Hematopoietic multipotent progenitor cell treated with erythropoietin and hydrocortisone succinate and interleukin-3 and kit ligand, for 4 days (in vitro differentiated cells): ENCODE measurements at regions not wholly inside any gene's neighbourhood (a gene's known extent, or its start where the extent isn't known, plus 50 kb on each side); places are given as distances from the start of the nearest gene placed in this dataset.
"Not testable (repeated sequence)": the region's sequence is repeated elsewhere in the genome, so short reads cannot be mapped to it uniquely, and the experiment has no call there.

ENCODE experiments used
- DNase-seq: peaks from one replicate; pipeline ENCODE4 v3.0.0-alpha.2; 2015

- no peak for DNase-seq
Observed at GRCh38 chr13:88436974-88437373, 765.8 kb downstream of the SLITRK5 start.

DNA sequence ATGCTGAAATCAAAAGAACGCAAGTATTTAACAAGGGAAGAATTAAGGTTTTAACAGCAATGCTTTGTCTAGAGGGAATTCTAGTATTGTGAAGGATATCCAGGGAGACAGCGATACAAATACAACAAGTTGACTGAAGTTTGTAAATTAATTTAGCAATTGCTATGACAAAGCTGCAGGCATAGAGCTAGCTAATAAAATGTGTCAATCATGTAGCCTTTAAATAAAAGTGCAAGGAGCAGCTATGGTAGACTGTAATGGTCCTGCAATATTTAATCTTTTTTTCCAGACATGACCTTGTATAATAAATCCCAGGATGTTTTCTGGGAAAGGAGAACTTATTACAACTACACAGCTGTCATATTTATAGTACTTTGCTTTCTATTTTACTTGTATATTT is 779.3 kb downstream of the SLITRK5 start:
- DNase-seq: no peak

- peak; percentile 89 for DNase-seq
Observed at GRCh38 chr13:88456151-88456550, 785.0 kb downstream of the SLITRK5 start.

DNA sequence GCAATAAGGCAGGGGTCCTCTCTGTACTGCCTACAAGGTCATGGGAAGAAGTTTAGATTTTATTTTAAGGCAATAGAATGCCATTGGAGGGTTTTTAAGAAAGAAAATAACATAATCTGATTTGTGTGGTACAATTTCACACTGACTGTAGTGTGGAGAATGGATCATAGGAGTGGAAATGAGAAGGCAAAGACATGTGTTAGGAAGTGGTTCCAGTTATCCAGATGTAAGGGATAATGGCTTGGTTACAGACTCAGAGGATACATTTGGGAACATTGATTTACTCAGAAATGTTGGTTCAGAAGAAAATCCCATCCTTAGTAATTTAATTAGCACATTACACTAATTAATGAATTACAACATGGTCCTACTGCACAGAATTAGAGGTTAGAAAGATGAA is 788.2 kb downstream of the SLITRK5 start:
- DNase-seq: no peak

- DNase-seq: no peak
Observed at GRCh38 chr13:88461272-88462009, 790.3 kb downstream of the SLITRK5 start.

DNA sequence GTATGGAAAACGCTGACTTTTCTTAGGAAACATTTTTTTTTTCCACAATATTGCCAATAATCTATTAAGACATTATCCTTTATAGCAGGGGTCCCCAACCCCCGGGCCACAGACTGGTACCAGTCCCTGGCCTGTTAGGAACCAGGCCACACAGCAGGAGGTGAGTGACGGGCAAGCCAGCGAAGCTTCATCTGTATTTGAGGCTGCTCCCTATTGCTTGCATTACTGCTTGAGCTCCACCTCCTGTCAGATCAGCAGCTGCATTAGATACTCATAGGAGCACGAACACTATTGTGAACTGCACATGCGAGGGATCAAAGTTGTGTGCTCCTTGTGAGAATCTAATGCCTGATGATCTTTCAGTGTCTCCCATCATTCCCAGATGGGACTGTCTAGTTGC is 793.7 kb downstream of the SLITRK5 start:
- DNase-seq: no peak

DNA sequence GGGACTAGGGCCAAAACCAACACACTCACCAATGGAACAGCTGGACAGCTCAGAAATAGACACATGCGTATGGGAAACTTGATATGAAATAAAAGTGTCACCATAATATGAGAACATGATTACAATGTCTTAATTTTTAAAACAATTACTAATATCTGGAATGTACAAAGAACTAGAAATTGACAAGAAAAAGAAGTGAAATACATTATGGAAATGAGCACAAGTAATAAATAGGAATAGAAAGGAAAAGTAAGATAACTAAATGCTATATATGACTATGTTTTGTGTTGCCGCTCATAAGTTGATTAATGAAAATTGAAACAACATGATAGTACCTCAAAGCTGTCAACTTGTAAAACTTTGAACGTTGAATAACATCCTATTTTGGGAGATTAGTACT is 801.1 kb downstream of the SLITRK5 start:
- DNase-seq: no peak

DNA sequence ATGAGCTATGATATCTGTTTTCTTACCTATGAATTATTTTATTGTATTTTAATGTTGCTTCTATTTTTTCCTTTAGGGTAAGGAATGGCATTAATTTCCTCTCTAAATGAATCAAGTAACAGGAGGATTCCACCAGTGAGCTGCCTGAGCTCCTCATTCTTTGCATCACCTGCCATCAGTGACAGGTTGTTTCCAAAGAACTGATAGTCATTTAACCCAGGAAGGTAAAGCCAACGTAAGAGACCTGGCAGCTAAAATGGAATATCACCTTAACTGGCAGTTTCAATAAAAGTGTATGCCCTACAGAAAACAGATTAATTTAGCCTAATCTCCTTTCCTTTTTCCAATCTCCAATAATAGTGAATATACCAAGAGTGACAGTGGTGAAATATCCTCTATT is 812.0 kb downstream of the SLITRK5 start:
- no peak for DNase-seq

DNA sequence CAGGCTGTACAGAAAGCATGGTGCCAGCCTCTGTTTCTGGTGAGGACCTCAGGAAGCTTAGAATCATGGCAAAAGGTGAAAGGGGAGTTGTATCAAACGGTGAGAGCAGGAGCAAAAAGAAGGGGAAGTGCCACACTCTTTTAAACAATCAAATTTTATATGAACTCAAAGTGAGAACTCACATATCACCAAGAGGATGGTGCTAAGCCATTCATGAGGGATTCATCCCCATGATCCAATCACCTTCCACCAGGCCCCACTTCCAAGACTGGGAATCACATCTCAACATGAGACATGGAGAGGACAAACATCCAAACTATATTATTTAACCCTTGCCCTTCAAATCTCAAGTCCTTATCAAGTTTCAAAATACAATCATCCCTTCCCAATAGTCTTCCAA is 836.7 kb downstream of the SLITRK5 start:
- DNase-seq: no peak

DNA sequence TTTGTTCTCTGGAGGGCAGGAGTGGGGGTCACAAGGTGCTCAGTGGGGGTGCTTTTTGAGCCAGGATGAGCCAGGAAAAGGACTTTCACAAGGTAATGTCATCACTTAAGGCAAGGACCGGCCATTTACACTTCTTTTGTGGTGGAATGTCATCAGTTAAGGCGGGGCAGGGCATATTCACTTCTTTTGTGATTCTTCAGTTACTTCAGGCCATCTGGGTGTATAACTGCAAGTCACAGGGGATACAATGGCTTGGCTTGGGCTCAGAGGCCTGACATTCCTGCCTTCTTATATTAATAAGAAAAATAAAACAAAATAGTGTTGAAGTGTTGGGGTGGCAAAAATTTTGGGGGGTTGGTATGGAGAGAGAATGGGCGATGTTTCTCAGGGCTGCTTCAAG is 841.8 kb downstream of the SLITRK5 start:
- DNase-seq: not testable (repeated sequence)

GRCh38 chr13:88526186-88526852 is 855.1 kb downstream of the SLITRK5 start:
- DNase-seq: no peak

- DNase-seq: no peak
Observed at GRCh38 chr13:88526853-88527215, 855.7 kb downstream of the SLITRK5 start.

DNA sequence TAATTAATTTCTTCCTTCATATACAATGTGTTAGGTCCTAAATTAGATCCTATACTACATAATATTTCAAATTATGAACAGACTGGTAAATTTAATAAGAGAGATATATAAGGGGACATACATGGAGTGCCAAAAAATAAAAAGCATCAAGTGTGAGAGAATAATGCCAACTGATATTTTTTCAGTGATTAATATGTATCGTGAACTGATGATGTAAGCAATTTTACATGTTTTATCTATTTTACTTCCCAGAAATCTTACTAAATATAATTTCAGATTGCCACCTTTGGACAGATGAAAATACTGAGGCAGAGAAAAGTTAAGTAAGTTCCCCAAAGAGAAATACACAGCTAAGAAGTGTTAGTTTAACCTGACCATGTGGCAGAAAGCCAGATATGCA is 870.8 kb downstream of the SLITRK5 start:
- DNase-seq: no peak

DNA sequence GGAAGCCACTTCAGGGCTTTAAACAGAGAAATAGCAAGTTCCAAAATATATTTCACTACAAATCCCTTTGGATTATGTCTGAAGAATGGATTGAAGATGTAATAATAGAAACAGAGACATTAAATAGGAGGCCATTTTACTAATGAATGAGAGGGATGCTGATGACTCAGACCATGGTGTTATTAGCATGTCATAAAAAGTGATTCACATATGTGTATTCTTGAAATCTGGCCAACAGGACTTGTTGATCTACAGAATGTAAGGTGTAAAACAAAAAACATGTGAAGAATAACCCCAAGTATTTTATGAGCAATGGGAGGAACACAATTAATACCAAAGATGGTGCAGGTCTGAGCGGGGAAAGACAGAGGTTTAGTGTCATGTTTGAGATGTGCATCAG is 873.7 kb downstream of the SLITRK5 start:
- no peak for DNase-seq

DNA sequence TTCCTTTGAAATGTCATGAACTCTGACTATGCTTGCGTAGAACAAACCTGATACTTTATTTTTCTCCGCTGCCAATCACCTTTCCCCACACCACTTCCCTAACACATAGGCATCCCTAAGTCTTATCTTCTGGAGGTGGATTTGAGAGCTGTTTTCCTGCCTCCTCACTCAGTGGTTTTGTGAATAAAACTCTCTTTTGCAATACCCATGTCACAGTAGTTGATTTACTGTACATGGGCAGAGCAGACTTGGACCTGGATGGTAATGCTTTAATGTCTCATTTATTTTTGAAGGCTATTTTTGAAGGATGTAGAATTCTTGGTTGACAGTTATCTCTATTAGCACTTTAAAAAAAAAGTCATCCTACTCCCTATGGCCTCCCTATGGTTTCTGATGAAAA is 881.8 kb downstream of the SLITRK5 start:
- no peak for DNase-seq

DNA sequence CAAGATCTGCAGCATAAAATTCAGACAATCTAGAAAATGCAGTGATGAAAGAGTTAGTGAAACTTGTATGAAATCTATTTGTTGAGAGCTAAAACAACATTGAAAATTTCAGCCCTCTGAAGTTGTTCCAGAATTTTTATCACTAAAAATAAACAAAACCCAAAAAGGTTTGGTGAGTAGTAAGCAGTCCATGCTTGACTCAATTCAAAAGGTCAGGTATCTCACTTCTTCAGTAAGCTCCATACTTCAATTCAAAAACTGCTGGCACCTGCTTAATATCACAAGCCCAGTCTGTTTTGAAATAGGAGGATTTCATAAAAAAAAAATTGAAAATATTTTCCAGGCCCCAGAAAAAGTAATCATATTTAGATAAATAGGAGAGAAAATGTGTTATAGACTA is 894.4 kb downstream of the SLITRK5 start:
- DNase-seq: no peak

DNA sequence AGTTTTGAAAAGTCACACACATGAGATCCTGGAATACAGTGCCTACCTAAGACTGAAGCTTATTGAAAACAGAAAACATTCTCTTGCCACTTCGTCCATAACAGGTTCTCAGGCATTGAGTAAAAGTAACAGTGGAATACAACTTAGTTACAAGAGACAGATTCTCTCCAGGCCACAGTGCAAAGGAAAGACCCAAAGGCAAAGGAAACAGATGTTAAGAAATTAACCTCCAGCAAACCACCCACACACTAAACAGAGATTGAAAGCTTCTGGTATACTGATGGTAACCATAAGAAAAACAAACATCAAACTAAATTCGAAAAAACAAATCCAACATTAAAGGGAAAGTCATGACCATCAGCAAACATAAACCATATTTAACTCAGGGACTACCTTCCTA is 914.7 kb downstream of the SLITRK5 start:
- peak; percentile 32 for DNase-seq

- DNase-seq: no peak
Observed at GRCh38 chr13:88586263-88586662, 915.1 kb downstream of the SLITRK5 start.

- DNase-seq: no peak
Observed at GRCh38 chr13:88590574-88590973, 919.4 kb downstream of the SLITRK5 start.

- DNase-seq: no peak
Observed at GRCh38 chr13:88592105-88592504, 920.9 kb downstream of the SLITRK5 start.

GRCh38 chr13:88601949-88602348 is 930.8 kb downstream of the SLITRK5 start:
- no peak for DNase-seq

- no peak for DNase-seq
Observed at GRCh38 chr13:88602786-88603777, 931.9 kb downstream of the SLITRK5 start.

- no peak for DNase-seq
Observed at GRCh38 chr13:88617176-88617575, 946.0 kb downstream of the SLITRK5 start.
